GM12874 (cell line): ENCODE measurements at regions not wholly inside any gene's neighbourhood (a gene's known extent, or its start where the extent isn't known, plus 50 kb on each side); places are given as distances from the start of the nearest gene placed in this dataset.

Experiments used
- TF ChIP-seq, protein P1 (sequence below): IDR thresholded peaks from 2 replicates; pipeline ENCODE4 v1.5.1; 2011; ENCODE audit warnings: low read depth, mild to moderate bottlenecking, control low read depth, low read length, moderate library complexity; ENCODE audit not compliant: insufficient read depth

DNA sequence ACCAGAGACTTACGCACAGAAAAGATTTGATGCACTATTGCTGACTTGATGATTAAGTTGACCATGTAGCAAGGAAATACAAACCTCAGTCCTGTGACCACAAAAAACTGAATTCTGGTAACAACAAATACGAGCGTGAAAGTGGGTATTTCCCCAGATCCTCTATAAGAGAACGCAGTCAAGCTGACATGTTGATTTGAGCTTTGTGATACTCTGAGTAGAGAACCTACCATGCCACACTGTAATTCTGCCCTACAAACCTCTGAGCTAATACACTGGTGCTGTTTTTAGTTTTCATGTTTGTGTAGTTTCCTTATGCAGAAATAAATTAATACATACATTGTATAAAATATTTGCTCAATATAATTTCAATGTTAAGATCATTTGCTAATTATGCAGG is 565.6 kb upstream of the EPHA5 start:
- TF ChIP-seq, protein P1, sequence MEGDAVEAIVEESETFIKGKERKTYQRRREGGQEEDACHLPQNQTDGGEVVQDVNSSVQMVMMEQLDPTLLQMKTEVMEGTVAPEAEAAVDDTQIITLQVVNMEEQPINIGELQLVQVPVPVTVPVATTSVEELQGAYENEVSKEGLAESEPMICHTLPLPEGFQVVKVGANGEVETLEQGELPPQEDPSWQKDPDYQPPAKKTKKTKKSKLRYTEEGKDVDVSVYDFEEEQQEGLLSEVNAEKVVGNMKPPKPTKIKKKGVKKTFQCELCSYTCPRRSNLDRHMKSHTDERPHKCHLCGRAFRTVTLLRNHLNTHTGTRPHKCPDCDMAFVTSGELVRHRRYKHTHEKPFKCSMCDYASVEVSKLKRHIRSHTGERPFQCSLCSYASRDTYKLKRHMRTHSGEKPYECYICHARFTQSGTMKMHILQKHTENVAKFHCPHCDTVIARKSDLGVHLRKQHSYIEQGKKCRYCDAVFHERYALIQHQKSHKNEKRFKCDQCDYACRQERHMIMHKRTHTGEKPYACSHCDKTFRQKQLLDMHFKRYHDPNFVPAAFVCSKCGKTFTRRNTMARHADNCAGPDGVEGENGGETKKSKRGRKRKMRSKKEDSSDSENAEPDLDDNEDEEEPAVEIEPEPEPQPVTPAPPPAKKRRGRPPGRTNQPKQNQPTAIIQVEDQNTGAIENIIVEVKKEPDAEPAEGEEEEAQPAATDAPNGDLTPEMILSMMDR: no peak

DNA sequence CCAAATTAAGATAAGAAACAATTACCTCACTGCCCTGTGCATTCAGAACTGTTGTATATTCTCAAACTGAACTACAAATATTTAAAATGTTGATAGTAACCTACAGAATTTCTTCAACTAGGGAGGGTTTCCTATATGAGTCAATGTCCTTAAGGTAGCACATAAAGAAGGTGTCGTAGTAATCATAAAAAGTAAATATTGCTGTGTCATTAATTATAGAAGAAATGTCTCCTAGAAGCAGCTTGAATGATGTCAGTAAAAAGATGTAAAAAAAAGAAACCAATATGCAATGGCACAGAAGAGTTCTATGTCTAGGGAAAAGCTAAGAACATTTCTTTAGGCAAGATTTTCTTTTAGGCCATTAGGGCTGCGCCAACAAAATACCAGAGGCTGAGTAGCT is 559.6 kb upstream of the EPHA5 start:
- TF ChIP-seq, protein P1: no peak

DNA sequence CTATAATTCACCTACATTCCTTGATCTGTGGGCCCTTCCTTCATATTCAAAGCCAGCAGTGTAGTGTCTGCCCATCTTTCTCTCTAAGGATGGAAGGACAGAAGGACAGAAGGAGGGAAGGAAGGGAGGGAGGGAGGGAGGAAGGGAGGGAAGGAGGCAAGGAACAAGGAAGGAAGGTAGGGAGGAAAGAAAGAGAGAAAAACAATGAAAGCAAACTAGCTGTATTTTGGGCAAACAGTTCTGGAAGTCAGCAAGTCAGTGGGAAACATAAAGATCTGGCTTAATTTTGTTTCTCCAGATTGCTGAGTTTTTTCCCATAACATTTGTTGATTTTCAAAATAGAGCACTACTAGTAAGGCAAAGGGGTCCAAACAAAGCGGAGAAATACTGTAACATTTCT is 555.2 kb upstream of the EPHA5 start:
- TF ChIP-seq, protein P1: no peak

DNA sequence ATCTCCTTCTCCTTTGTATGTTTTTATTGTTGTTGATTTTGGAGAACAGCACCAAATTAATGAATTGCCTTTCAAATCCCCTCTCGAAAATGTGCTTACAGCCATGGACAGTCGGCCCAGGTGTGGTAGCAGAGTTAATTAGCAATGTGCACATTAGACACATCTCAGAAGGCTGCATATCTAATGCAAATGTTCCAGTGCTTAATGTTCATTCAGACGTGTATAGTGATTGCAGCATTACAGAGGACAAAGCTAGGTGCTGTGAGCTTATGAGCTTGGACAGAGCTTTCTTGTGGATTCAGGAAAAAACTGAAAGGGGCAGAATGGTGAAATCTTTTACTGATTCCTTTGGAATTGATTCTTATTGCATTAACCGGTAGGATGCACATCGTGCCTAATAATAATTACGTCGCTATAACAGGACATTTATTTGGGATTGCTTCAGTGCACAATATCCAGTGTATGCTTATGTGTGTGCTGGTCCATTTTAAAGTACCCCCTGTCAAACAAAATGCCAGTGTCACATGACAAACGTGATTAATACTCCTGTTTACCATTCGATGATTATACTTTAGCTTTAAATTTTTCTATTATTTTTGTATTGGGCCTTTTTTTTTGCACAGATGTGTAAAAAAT is 552.9 kb upstream of the EPHA5 start:
- TF ChIP-seq, protein P1: no peak

DNA sequence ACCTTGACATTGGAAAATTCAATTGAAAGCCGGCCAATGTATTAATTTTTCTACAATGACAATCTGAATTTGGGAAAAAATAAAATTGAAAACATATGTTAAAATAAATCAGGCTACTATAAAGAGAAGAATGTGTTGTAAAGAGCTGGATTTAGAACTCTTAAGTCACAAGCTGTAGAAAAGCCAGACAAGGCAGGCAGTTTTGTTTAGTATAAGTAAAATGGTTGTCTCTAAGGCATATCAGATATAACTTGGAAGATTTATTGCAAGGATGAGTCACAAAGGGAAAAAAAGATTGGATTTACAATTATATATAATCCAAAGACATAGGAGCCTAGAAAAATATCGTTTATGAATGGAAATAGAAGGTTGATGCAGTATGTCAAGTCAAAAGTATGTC is 549.1 kb upstream of the EPHA5 start:
- TF ChIP-seq, protein P1: no peak

DNA sequence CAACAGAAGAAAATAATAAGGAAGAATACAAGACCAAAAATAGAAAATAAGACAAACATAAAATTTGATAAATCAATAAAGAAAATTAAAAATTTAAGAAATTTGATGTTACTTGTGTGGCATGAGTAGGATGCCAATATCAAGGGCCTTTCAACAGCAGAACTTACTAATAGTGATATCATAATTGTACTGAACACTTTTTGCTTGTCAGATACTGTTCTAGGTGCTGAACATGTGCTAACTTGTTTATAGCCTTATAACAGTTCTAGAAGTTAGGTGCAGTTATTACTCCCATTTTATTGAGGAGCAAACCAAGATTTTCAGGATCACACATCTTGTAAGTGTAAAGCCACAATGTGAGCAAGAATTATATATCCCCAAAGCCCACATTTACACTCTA is 546.0 kb upstream of the EPHA5 start:
- TF ChIP-seq, protein P1: no peak

DNA sequence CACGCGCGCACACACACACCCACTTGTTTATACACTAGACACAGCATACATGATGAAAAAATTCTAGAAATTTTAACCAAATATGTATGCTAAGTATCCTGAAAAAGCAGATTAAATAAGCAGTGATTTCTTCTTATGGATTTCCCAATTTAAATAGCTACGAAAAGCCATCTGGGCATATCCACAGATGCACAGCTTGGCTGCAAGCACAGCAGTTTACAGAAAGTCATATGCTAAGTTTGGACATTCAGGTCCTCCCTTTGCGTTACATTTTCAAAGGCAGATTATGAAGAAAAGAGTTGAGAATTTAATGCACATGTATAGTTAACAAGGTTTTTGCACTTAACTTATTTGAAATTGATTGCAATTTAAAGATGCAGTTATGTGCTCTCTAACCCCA is 542.2 kb upstream of the EPHA5 start:
- TF ChIP-seq, protein P1: no peak
